ENCODE measurements at regions not wholly inside any gene's neighbourhood (a gene's known extent, or its start where the extent isn't known, plus 50 kb on each side); places are given as distances from the start of the nearest gene placed in this dataset.
"Not testable (repeated sequence)": the region's sequence is repeated elsewhere in the genome, so short reads cannot be mapped to it uniquely, and the experiment has no call there.

GRCh38 chrX:153266140-153266539 is 55.4 kb downstream of the PNMA6F start:
- H3K4me1 ChIP-seq; H3K27ac ChIP-seq; H3K36me3 ChIP-seq; intact Hi-C loops (cut with DNase I; ENCODE audit: low total_unique reads); H3K4me3 ChIP-seq; H3K9me3 ChIP-seq; H3K27me3 ChIP-seq (replicated peaks in 1 of 7): not testable (repeated sequence)
- WGBS, 5 donors, result 91 to 94% (median 93%) methylated on average over 7 to 11 of the region's 16 CpGs; no CpG with 5 or more reads in 1 of the 5 donors
- peak; percentile 14 for DNase-seq

DNA sequence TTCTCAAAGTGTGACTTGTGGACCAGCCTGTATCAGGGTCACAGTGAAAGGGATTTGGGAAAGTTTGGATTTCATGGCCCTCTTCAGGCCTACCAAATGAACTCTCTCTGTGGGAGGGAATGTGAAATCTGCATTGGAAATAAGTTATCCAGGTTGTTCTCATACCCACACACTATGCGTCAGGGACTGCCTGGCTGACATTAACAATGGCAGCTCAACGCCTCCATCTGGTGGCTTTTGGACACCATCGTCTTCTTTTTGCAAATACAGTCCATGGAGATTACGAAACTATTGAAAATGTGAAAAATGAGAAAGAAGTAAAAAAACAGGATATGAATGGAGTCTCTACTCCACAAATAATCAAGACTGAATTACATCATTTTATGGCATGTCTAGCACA is 61.1 kb downstream of the PNMA6F start:
- intact Hi-C loops (cut with DNase I; ENCODE audit: low total_unique reads); DNase-seq; H3K36me3 ChIP-seq; H3K4me1 ChIP-seq; H3K27me3 ChIP-seq (replicated peaks in 1 of 7); H3K9me3 ChIP-seq; H3K27ac ChIP-seq; H3K4me3 ChIP-seq: not testable (repeated sequence)
- WGBS, 5 donors, result no CpG with 5 or more reads among the region's 4 CpGs

DNA sequence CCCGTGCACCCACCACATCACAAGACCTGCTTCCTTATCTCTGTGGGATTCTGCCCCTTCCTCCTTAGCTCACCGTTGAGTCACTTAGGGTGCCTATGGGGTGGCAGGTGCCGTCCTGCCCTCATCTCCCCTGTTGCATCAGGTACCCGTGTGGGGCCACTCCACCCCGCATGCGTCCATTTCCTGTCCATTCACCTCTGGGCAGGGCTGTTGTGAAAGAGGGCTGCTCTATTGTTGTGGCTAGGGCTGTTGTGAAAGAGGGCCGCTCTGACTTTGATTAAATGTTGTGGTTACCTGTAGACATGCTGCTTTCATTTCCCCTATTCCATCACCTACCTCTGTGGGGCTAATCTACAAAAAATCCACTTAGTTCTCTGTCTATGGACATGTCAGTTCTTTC is 68.3 kb downstream of the PNMA6F start:
- H3K27ac ChIP-seq; intact Hi-C loops (cut with DNase I; ENCODE audit: low total_unique reads); H3K36me3 ChIP-seq; H3K27me3 ChIP-seq (replicated peaks in 1 of 7); H3K4me3 ChIP-seq; H3K4me1 ChIP-seq; DNase-seq; H3K9me3 ChIP-seq: not testable (repeated sequence)
- no CpG with 5 or more reads among the region's 7 CpGs for WGBS, 5 donors

- H3K9me3 ChIP-seq; H3K27ac ChIP-seq; H3K27me3 ChIP-seq (replicated peaks in 1 of 7); H3K4me3 ChIP-seq; H3K4me1 ChIP-seq; intact Hi-C loops (cut with DNase I; ENCODE audit: low total_unique reads); H3K36me3 ChIP-seq: not testable (repeated sequence)
- 60 to 88% (median 86%) methylated on average over 1 to 7 of the region's 20 CpGs; no CpG with 5 or more reads in 2 of the 5 donors for WGBS, 5 donors
- peak; percentile 40 for DNase-seq
Measured at GRCh38 chrX:153252378-153253129, 69.0 kb downstream of the PNMA6F start.

GRCh38 chrX:153251952-153252351 is 69.6 kb downstream of the PNMA6F start:
- H3K27me3 ChIP-seq (replicated peaks in 1 of 7); intact Hi-C loops (cut with DNase I; ENCODE audit: low total_unique reads); H3K27ac ChIP-seq; H3K4me1 ChIP-seq; H3K36me3 ChIP-seq; H3K4me3 ChIP-seq; H3K9me3 ChIP-seq: not testable (repeated sequence)
- peak; percentile 43 for DNase-seq
- 89 to 91% methylated on average over 3 to 4 of the region's 12 CpGs; no CpG with 5 or more reads in 3 of the 5 donors for WGBS, 5 donors

DNA sequence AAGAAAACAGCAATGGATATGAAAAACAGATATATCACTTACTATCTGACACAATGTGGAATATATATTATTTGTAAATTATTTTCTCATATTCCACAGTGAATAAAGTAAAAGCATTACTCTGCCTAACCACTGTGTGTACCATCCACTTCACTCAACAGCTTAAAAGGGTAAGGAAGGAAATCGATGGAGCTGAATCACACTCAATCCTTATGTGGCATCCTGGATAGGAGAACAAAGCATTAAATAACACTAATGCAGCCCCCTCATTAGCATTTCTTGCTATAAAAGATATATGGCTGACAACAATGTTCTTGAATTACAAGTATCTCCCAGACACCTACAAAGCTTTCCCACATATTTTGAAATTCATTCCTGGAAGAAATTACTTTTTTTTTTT is 70.8 kb downstream of the PNMA6F start:
- H3K27ac ChIP-seq; intact Hi-C loops (cut with DNase I; ENCODE audit: low total_unique reads); H3K4me1 ChIP-seq; H3K9me3 ChIP-seq; H3K4me3 ChIP-seq; DNase-seq; H3K36me3 ChIP-seq: not testable (repeated sequence)
- WGBS, 5 donors, result 57 to 63% methylated on average over 1 of the region's 1 CpG; no CpG with 5 or more reads in 3 of the 5 donors
- peaks cover 0 to 12% (median 0%) of the 10 kb centered on the region in 7 donors for H3K27me3 ChIP-seq (replicated peaks in 1 of 7)

DNA sequence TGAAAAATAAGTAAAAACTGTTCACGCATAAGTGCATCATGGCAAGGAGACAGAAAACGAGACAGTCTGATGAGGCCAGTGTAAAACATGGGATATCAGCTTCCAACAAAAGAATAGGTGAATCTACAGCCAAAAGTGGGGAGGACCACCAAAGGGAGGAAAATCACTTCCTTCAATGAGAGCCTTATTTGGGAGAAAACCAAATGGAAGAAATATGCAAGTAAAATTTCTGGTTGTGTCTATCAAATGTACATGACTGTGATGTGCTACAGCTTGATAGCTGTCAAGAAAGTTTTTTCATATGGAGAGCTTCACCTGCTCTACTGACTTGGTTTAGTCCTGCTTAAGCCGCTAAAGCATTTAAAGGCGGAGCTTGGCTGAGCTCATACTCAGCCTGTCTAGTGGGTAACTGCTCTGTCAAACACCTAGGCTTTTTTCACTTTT is 66.2 kb downstream of the MAGEA1 start:
- no peak for DNase-seq
- TF ChIP-seq CTCF (IDR thresholded peaks at IDR 0.05 in 8 of 11, conservative IDR thresholded peaks at IDR 0.05 in 3 of 11), result no peak
- TF ChIP-seq POLR2A (IDR thresholded peaks at IDR 0.05), result no peak
- TF ChIP-seq POLR2AphosphoS5 (IDR thresholded peaks at IDR 0.05), result no peak
- Histone ChIP-seq H3K36me3 (no peaks in the 10 kb centered on the region), H3K27me3 (replicated peaks in 1 of 7) (peaks cover 0 to 42% (median 0%) of the 10 kb centered on the region in 7 donors), H3K27ac (no peak overlapping the region), H3K9me3 (no peaks in the 10 kb centered on the region), H3K4me3 (no peak overlapping the region), H3K4me1 (no peaks in the 10 kb centered on the region)
- 36 to 51% (median 44%) methylated on average over 4 of the region's 4 CpGs for WGBS, 5 donors
- intact Hi-C loops (cut with DNase I; ENCODE audit: low total_unique reads), result no loop called here

Data from spleen (tissue), 11 donors.